ENCODE measurements at regions not wholly inside any gene's neighbourhood (a gene's known extent, or its start where the extent isn't known, plus 50 kb on each side); places are given as distances from the start of the nearest gene placed in this dataset.

DNA sequence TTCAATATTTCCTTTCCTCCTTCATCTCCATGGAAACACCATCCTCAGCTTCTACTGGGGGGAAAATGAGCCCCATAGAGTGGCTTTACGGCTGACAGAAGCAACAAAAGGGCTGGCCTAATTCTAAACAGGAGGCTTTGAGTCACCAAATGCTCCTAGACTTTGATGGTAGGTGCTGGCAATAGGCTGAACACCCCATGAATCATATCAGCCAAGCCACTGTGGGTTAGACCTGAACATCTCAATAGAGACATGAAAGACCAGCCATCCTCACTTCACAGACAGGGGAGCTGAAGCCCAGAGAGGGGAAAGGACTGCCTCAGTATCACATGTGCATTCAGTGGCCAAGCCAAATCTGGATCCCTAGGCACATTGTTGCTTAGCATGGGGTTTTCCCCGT, 107.6 kb downstream of the AMER1 start:
- H3K9me3 ChIP-seq: no peaks in the 10 kb centered on the region
- TF ChIP-seq, protein P1, sequence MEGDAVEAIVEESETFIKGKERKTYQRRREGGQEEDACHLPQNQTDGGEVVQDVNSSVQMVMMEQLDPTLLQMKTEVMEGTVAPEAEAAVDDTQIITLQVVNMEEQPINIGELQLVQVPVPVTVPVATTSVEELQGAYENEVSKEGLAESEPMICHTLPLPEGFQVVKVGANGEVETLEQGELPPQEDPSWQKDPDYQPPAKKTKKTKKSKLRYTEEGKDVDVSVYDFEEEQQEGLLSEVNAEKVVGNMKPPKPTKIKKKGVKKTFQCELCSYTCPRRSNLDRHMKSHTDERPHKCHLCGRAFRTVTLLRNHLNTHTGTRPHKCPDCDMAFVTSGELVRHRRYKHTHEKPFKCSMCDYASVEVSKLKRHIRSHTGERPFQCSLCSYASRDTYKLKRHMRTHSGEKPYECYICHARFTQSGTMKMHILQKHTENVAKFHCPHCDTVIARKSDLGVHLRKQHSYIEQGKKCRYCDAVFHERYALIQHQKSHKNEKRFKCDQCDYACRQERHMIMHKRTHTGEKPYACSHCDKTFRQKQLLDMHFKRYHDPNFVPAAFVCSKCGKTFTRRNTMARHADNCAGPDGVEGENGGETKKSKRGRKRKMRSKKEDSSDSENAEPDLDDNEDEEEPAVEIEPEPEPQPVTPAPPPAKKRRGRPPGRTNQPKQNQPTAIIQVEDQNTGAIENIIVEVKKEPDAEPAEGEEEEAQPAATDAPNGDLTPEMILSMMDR (IDR thresholded peaks at IDR 0.05): no peak
- TF ChIP-seq POLR2AphosphoS5 (IDR thresholded peaks at IDR 0.05) (no peak), POLR2A (IDR thresholded peaks at IDR 0.05) (no peak)
- H3K27ac ChIP-seq: no peak overlapping the region
- DNase-seq (ENCODE audit: low spot score in 2 of 2): no peak
- intact Hi-C loops (cut with DNase I; ENCODE audit: low total_unique reads): no loop called here
- H3K4me1 ChIP-seq: no peaks in the 10 kb centered on the region
- H3K4me3 ChIP-seq: no peak overlapping the region
- peaks cover 0 to 16% of the 10 kb centered on the region in 2 donors for H3K27me3 ChIP-seq
- no peaks in the 10 kb centered on the region for H3K36me3 ChIP-seq

DNA sequence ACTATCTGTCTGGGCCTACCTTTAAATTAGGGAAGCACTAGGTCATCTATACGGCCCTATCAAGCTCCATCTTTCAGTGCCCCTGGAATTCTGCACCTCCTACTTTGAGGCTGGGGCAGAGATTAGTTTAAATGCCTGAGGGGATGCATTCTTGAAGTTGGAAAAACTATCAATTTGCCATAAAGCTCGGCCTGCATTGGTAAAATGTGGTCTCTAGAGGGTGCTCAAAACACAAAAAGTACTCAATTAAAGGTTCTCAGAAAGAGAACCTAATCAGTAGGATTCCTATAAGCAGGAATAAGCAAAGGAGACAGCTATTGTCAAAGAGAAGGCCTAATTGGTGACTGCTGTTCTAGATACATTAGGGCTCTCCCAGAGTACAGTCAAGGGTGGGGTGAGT, 111.7 kb downstream of the AMER1 start:
- Histone ChIP-seq H3K27ac (no peak overlapping the region), H3K4me3 (no peak overlapping the region), H3K36me3 (no peaks in the 10 kb centered on the region), H3K27me3 (no peaks in the 10 kb centered on the region), H3K9me3 (peaks cover 9 to 18% of the 10 kb centered on the region in 2 donors), H3K4me1 (no peaks in the 10 kb centered on the region)
- TF ChIP-seq, protein P1 (IDR thresholded peaks at IDR 0.05): peak in 1 of 3 donors; percentile 9
- no peak for TF ChIP-seq POLR2AphosphoS5 (IDR thresholded peaks at IDR 0.05)
- intact Hi-C loops (cut with DNase I; ENCODE audit: low total_unique reads): loop anchor here (2.0 to 5.0 kb wide), 2 partner anchors 39 to 809 kb away; no protein-coding TSS in a partner anchor
- no peak for DNase-seq (ENCODE audit: low spot score in 2 of 2)
